HG03521 (cell line): ENCODE measurements at regions not wholly inside any gene's neighbourhood (a gene's known extent, or its start where the extent isn't known, plus 50 kb on each side); places are given as distances from the start of the nearest gene placed in this dataset.
A peak's percentile ranks its signal among the peaks of the same experiment; 100 is the strongest.

ENCODE experiments used
- ATAC-seq: cut with Tn5 transposase; IDR thresholded peaks from one replicate; pipeline ENCODE4 v1.9.1; 2021; ENCODE audit warnings: mild to moderate bottlenecking, moderate library complexity; ENCODE audit not compliant: unreplicated experiment

DNA sequence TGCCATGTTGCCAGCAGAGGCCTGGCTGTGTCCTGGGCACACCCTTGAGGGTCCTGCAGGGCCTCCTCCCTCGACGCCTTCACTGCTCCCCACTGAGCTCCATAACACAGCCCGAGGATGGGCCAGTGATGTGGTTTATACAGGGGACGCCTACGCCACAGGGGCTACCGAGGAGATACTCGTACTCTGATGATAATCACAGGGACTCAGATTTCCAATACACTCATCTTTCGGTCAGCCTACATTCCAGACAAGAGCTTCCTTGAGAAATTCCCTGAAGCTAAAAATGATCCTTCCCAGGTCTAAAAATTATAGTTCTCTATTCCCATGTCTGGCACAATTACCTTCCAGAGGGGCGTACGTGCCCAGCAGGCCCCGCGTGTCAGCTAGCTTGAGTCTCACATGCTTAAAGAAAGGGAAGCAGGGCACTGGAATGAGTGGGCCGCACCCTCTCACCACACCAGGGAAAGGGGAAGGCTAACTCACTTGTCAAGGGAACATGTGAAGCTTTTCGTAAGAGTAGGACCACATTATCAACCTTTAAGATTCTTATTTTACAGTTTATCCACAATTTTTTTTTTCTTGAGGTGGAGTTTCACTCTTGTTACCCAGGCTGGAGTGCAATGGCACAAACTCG lies 159.5 kb upstream of the NDUFV2 start:
- ATAC-seq = no peak

DNA sequence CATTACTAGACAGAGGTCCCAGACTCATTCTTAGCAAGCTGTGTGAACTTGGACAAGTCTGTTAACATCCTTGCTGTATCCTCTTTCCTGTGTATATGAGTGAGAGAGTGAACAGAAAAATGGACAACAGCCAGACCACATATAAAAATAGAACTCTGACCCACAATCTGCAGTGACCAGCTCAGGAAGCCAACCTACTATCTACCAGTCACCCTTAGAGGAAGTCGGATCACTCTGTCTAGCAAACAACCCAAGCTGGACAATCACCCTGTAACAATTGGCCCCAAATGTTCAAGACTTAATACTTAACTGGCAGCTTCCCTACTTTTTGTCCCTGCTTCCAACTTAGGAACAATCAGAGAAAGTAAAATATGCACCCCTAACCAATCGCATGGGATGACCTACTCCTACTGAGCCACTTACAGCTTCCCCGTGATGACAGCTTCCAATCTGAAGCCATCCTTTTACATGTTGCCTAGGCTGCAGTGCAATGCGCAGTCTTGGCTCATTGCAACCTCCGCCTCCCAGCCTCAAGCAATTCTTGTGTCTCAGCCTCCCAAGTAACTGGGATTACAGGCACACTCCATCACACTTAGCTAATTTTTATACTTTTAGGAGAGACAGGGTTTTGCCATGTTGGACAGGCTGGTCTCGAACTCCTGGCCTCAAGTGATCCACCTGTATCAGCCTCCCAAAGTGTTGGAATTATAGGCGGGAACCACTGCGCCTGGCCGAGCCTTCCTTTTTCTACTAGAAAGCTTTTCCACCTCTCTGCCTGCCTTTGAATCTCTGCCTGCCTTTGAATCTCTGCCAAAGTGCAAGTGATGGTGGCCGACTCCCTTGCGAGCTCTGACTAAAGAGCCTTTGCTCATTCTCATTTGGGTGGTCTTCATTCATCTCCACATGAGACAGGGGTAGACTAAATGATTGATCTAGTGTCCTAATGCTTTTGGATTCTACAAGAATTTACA lies 158.3 kb upstream of the NDUFV2 start:
- ATAC-seq = no peak

DNA sequence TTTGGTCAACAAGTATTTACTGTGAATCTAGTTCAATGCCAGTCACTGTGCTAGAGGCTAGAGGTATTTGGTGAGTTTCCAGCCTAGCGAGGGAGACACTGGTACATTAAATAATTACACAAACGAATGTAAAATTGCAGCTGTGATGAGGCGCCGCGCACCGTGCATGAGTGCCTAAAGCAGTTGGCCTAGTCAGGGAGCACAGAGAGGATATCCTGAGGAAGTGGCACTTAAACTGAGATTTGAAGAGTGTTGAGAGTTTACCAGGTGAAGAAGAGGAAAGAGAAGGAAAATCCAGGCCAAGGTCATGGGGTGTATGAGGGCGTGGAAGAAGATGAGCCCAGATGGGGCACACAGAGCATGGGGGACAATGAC lies 157.6 kb upstream of the NDUFV2 start:
- no peak for ATAC-seq

DNA sequence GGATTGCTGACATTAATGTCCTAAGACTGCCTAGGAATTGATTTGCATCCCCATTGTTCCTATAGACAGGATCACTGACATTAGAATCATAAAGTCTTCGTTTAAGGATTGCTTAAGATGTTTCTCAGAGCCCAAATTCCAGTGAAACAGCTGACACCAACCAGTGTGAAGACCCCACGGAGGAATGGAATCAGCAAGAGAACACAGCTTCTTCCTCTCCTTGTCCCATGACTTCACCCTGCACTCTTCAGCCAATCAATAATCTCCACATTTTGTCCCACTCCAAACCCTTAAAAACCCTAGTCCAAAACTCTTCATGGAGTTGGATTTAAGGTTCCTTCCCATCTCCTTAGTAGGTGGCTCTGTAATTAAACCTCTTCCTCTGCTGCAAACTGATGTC lies 157.0 kb upstream of the NDUFV2 start:
- ATAC-seq = no peak

DNA sequence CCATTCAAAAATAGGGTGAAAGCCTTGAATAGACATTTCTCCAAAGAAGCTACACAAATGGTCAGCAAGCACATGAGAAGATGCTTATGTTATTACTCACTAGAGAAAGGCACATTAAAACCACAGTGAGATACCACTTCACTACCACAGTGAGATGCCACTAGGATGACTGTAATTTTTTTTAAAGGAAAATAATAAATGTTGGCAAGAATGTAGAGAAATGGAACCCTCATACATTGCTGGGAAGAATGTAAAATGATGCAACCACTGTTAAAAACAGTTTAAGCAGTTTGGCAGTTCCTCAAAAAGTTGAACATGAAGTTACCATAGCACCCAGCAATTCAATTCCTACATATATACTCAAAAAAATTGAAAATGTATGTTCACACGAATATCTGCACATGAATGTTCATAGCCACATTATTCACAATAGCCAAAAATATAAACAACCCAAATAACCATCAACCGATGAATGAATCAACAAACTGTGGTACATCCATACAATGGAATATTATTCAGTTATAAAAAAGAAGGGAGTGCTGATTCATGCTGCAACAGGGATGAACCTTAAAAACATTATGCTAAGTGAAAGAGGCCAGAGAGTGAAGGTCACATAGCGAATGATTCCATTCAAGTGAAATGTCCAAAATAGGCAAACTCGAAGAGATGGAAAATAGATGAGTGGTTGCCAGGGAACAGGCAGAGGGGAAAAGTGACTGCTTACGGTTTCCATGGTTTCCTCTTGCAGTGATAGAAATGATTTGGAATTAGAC lies 156.2 kb upstream of the NDUFV2 start:
- ATAC-seq = no peak

DNA sequence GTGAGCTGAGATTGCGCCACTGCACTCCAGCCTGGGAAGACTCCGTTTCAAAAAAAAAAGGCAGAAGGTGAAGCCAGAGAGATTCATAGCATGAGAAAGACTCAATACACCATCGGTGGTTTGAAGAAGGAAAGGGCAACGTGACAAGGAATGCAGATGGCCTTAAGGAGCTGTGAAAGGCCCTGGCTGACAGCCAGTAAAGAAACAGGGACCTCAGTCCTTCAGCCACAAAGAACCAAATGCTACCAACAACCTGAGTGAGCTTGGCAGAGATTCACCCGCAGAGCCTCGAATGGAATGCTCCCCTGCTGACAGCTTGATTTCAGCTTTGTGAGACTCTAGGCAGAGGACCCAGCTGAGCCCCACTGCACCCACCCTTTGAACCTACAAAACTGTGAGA lies 154.9 kb upstream of the NDUFV2 start:
- ATAC-seq = no peak

DNA sequence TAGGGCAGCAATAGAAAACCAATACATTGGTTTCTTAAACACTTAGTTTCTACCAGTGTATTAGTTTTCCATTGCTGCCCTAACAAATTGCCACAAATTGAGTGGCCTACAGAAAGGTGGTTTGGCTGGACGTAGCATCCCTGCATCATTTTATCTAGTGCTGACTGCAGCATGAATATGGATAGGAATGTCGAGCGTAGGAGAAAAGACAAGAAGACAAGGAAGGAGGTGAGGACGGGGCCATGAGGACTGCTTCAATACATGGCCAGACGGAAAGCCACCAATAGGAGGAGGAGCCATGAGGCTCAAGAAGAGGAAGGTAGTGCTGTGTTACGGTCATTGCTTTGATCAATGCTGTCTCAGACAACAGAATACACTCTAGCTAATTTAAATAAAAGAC lies 154.5 kb upstream of the NDUFV2 start:
- ATAC-seq = no peak

DNA sequence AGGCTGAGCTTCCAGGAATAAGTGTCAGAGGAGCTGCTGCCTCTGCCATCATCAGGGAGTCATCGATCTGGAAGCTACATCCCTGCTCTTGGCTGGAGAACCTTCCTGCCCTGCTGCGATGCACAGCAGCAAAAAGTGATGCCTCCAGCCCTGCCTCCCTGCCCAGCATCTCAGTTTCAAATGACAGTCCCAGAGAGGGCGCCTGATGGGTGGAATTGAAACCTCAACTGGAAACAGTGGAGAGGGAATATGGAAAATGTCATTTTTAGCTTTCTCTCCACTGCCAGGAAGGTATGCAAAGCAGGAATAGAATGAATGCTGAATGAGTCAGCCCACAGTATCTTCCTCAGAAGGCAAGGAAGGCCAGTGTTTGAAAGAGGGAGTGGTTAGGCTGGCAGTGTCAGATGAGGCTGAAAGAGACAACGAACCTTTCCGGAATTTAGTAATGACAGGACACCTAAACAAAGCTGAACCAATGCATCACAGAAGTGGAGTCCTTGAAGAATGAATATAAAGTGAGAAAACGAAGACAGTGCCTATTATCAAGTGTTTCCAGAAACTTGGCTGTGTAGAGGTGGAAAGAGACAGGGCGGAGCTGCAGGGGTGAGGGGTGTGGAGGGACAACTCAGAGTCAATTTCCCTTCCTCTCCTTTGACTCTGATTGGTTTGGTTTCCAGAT lies 153.9 kb upstream of the NDUFV2 start:
- no peak for ATAC-seq

DNA sequence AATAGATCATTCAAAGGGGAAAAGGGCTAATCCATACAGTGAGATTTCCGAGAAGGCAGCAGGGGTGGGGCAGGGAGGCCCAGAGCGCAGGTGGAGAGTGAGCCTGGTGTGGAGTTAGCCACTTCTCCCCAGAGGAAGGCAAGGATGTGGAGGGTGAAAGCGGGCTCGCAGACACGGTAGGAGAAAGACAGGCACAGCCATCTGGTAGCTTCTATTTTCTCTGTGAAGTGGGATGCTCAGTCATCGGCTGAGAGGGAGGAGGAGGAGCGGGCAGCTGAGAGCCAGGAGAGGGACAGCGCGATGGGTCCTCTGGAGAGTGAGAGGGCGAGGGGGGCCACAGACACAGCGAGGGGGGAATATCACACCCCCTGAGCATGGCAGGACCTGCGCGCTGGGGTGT lies 153.3 kb upstream of the NDUFV2 start:
- no peak for ATAC-seq

DNA sequence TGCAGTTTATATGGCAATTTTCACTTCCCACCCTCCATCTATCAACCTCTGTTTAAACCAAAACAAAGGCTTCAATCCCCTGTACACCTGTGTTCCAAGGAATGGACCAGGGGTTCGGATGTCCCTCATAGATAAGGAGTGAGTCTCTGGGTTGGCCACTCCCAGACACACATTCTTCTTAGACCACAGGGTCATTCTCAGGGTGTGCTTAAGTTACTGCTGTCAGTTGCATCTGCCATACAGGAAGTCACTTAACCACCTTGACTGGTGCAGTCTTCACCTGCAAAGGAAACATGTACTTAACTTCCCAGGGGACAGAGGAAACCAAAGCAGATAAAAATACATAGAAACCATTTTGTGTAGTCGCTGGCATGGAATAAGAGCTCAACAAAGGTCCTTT lies 151.0 kb upstream of the NDUFV2 start:
- ATAC-seq = peak; percentile 54

DNA sequence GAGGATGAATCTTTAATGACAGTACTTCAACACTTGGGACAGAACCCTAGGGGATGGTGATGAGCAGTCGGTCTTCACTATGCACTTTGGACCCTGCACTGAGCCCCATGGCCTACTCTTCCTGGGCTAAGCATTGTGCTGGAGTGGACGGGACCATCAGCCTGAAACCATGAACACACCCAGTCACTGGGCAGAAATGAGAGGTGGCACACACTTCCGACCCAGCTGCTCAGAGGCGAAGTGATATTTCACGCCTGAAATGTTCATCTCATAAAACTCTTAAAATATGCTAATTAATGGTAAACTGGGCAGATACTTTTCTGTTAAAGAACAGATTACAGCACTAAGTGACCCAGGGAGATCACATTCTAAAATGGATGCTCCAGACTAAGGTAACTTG lies 150.3 kb upstream of the NDUFV2 start:
- ATAC-seq = no peak

DNA sequence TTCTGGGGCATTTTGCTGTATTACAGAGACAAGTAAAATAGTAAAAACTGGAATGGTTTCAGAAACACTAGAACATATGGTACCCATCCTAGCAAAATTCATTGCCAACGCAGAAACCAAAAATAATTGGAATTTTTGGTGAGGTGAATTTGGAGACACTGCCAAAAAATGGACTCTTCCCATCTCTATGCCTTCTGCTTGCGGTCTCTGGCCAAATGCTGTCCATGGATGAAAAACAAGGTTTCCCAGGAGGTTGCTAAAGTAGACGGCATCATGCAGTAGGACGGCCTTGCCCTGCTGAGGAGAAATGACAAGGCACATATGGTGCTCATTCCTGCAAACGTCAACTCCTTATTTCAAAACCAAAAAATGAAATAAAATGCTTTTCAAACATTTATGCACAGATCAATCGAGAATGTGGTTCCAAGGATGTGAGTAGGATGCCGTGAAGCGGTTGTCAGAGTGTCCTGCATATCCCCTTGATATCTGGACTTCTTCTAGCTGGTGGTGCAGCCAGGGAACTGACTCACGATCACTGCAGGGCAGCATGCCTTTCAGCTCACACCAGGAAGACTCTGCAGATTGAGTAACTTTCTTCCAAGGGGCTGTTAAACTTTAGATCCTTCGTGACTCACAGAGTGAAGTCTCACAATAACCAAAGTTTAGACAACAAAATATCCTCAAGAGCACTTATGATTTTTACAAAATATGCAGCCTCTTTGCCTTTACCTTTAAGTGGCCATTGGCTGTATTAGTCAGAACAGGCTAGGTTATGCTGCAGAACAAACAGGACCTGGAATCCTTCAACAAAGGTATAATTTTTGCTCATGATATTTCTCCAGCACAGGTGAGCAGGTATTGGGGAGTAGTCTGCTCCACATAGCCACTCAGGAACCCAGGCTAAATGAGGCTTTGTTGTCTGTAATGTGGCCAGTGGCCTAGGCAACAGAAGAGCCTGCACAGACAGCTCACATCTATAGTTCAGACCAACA lies 149.4 kb upstream of the NDUFV2 start:
- no peak for ATAC-seq

DNA sequence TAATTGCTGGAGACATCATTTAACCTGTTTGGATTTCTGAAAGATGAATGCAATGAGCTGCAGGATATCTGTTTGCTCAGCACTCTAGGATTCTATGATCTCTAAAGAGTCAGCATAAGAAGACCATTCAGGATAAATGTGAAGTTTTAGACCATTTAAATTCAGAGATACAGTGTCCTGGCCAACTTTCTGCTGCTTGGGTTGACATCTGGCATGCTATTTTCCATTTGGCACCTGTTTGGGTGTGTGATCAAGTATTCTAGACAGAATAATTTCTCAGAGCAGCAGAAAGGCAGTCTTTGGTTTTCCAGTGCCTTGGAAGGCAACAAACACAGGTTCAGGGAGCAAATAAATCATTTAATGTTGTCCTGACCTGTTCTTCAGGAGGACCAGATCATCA lies 144.8 kb upstream of the NDUFV2 start:
- no peak for ATAC-seq

DNA sequence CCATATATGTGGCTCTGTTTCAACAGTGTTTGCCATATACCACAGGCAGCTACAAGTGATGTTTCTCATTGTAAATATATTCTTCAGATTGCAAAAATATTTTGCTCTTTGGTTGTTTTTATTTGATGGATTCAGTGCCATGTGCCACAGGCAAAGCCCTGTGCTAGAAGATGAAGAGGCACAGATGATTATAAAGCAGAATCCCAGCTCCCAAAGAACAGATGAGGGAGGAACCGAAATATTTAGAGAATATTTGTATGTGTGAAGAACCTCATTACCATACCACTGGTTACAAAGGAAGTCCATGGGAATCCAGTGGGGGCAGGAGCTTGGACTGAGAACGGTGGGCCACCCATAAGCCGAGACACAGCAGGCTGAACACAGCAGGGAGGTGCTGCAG lies 143.8 kb upstream of the NDUFV2 start:
- ATAC-seq = no peak

DNA sequence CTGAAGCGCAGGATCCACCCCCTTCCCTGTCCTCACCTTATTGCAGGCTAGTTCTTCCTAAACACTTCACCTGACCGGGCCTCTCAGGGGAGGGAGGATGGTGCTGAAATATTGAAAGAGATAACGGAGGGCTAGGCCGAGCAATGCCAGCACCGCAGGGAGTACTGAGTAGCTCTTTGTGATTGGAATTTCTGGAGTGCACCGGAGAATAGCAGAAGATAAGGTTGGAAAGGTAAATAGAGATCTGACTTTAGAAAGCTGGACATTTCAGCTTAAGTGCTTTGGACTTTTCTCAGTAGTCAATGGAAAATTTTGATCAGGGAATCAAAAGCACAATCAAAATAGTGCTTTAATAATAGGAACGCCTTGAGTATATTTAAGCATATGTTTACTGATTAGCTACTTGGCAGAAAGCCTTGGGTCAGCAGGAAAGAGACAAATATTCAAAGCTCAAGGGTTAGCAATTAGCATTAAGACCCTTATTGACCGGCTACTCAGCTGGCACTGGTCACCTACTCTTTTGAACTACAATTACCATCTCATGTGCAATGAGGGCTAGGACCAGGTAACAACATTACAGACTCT lies 142.9 kb upstream of the NDUFV2 start:
- no peak for ATAC-seq

DNA sequence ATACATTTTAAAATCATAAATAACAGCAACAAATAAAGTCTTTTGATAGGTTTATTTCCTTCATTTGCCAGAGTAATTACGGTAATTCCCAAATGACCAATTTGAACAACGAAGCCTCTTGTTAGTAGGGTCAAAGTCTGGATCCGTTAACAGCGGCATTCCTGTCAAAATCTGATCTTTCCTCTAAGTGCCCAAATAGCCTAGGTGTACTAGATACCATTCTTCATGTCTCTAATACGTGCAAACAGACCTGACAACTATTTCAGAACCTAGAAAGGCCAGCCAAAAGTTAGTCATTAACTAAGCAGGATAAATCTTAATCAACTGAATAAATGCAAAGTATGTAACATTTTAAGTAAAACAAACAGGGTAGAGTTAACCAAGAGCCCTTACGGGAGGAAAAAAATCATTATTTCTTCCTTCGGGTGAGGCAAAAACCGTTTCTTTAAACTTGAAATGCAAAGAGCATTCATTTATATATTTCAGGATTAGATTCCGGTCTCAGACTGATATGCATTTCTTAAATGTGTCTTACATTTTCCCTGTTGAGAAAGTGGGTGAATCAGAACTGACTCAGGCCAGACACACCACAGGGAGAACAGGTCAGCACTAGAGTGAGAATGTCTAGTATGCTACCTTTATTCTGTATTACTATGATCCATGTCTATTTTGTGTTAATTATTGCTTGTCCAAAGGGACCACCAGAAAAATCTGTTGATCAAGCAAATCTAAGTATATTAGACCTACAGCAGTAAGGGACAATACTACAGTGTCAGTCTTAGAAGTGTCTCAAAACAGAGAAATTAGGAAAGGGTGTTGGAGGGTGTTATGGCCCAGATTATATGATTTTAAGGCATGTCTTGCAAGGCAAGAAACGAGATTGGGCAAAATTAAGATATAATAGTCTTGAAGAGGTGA lies 141.5 kb upstream of the NDUFV2 start:
- no peak for ATAC-seq

DNA sequence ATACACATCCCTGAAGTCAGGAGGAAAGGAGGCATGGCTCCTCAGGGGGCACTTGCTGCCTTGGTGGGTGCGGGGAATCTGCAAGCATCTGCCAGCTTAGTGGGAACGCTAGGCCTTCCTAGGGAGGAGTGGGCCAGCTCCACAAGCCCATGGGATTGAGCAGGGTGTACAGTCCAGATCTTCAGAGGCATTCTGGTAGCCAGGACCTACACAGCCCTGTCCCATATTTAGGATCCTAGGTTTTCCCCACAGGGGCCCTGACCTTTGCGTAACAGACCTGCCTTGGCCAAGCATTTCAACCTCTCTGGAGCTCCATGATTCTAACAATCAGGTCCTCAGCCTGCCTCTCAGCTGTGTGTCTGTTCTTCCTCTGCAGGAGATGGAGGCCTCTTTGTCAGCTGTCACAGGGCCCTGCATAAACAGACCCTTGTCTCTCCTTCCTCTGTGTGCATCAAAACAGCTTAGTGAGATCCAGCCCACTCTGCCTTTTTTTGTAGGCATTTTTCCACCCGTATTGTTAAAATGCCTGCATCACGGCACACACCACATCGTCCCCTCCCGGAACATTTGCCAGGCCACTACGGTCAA lies 140.2 kb upstream of the NDUFV2 start:
- ATAC-seq = no peak
